GM04504 (cell line): ENCODE measurements at regions not wholly inside any gene's neighbourhood (a gene's known extent, or its start where the extent isn't known, plus 50 kb on each side); places are given as distances from the start of the nearest gene placed in this dataset.
"Not testable (repeated sequence)": the region's sequence is repeated elsewhere in the genome, so short reads cannot be mapped to it uniquely, and the experiment has no call there.

Experiments used
- DNase-seq: peaks from one replicate; pipeline ENCODE4 v3.0.0-alpha.2; 2012; ENCODE audit warnings: low read depth

- DNase-seq = no peak
These were observed 567.3 kb upstream of the ZNF385D start for GRCh38 chr3:22318325-22318724.

GRCh38 chr3:22319446-22319845, 568.4 kb upstream of the ZNF385D start:
- DNase-seq = no peak

- no peak for DNase-seq
These were observed 571.9 kb upstream of the ZNF385D start for GRCh38 chr3:22322861-22323260.

- no peak for DNase-seq
These were observed 575.3 kb upstream of the ZNF385D start for GRCh38 chr3:22326305-22326704.

GRCh38 chr3:22334996-22335395, 584.0 kb upstream of the ZNF385D start:
- no peak for DNase-seq

- DNase-seq = no peak
These were observed 598.3 kb upstream of the ZNF385D start for GRCh38 chr3:22349215-22349851.

GRCh38 chr3:22351806-22352205, 600.8 kb upstream of the ZNF385D start:
- no peak for DNase-seq

GRCh38 chr3:22353126-22353525, 602.1 kb upstream of the ZNF385D start:
- DNase-seq = no peak

GRCh38 chr3:22358334-22358733, 607.3 kb upstream of the ZNF385D start:
- no peak for DNase-seq

GRCh38 chr3:22360164-22360563, 609.2 kb upstream of the ZNF385D start:
- no peak for DNase-seq

GRCh38 chr3:22360970-22361369, 610.0 kb upstream of the ZNF385D start:
- DNase-seq = peak; percentile 14

GRCh38 chr3:22361521-22361920, 610.5 kb upstream of the ZNF385D start:
- no peak for DNase-seq

GRCh38 chr3:22364851-22365250, 613.8 kb upstream of the ZNF385D start:
- DNase-seq = no peak

- DNase-seq = no peak
These were observed 615.8 kb upstream of the ZNF385D start for GRCh38 chr3:22366781-22367180.

GRCh38 chr3:22371036-22371435, 620.0 kb upstream of the ZNF385D start:
- DNase-seq = no peak

GRCh38 chr3:22371607-22372291, 620.7 kb upstream of the ZNF385D start:
- no peak for DNase-seq

GRCh38 chr3:22372292-22373062, 621.5 kb upstream of the ZNF385D start:
- DNase-seq = no peak

GRCh38 chr3:22373182-22373581, 622.2 kb upstream of the ZNF385D start:
- DNase-seq = no peak

GRCh38 chr3:22373827-22374226, 622.8 kb upstream of the ZNF385D start:
- DNase-seq = no peak

- peak; percentile 22 for DNase-seq
These were observed 626.4 kb upstream of the ZNF385D start for GRCh38 chr3:22377421-22377820.

GRCh38 chr3:22378869-22379268, 627.9 kb upstream of the ZNF385D start:
- no peak for DNase-seq

GRCh38 chr3:22380253-22380652, 629.2 kb upstream of the ZNF385D start:
- DNase-seq = no peak

GRCh38 chr3:22381564-22381963, 630.6 kb upstream of the ZNF385D start:
- DNase-seq = not testable (repeated sequence)
